SK-N-SH (cell line): ENCODE measurements at regions not wholly inside any gene's neighbourhood (a gene's known extent, or its start where the extent isn't known, plus 50 kb on each side); places are given as distances from the start of the nearest gene placed in this dataset.

Experiments used
- CTCF ChIP-seq: fragments of 200-600 bp; sonication (generic); IDR thresholded peaks from 2 replicates; pipeline ENCODE4 v1.6.1; 2017; ENCODE audit warnings: antibody characterized with exemption, mild to moderate bottlenecking, moderate library complexity
- EZH2phosphoT487 ChIP-seq: fragments of 200-600 bp; sonication (generic); IDR thresholded peaks from 2 replicates; pipeline ENCODE4 v1.6.1; 2017; ENCODE audit warnings: low read depth, mixed run types, mild to moderate bottlenecking, antibody characterized with exemption, moderate library complexity, borderline replicate concordance
- JUND ChIP-seq: IDR thresholded peaks from 2 replicates; pipeline ENCODE4 v1.4.0; 2012
- NFIC ChIP-seq: IDR thresholded peaks from 2 replicates; pipeline ENCODE4 v1.4.0; 2012; ENCODE audit warnings: borderline replicate concordance
- REST ChIP-seq: IDR thresholded peaks from 2 replicates; pipeline ENCODE4 v1.6.1; 2012; ENCODE audit warnings: mild to moderate bottlenecking, low read depth, low read length, moderate library complexity

GRCh38 chr3:5542472-5542871 is 355.0 kb downstream of the EDEM1 start:
- TF ChIP-seq EZH2phosphoT487 (no peak), CTCF (no peak), JUND (no peak), REST (no peak), NFIC (no peak)
